ENCODE measurements at regions not wholly inside any gene's neighbourhood (a gene's known extent, or its start where the extent isn't known, plus 50 kb on each side); places are given as distances from the start of the nearest gene placed in this dataset.

GRCh38 chr5:67971971-67972821, 243.4 kb upstream of the PIK3R1 start:
- H3K4me1 ChIP-seq (ENCODE audit: insufficient read depth), result peaks cover 17% of the 10 kb centered on the region
- no peaks in the 10 kb centered on the region for H3K9me2 ChIP-seq (replicated peaks; ENCODE audit: insufficient read depth)
- H2AFZ ChIP-seq, result no peak overlapping the region
- no peak for DNase-seq (ENCODE audit: low spot score)
- no peaks in the 10 kb centered on the region for H3K27me3 ChIP-seq
- no peak overlapping the region for H3K4me2 ChIP-seq
- 69% methylated on average over 4 of the region's 5 CpGs for WGBS (ENCODE audit: low lambda C conversion rate, missing lambda C conversion rate)
- no peaks in the 10 kb centered on the region for H3K79me2 ChIP-seq
- peak overlapping the region; percentile 9 for H3K27ac ChIP-seq
- TF ChIP-seq CTCF (IDR thresholded peaks at IDR 0.05; ENCODE audit: poor library complexity) (no peak), EZH2phosphoT487 (IDR thresholded peaks at IDR 0.05; ENCODE audit: low read depth, severe bottlenecking, unreplicated experiment) (no peak), EZH2 (IDR thresholded peaks at IDR 0.05; ENCODE audit: borderline replicate concordance) (no peak)
- H4K20me1 ChIP-seq (ENCODE audit: insufficient read depth, poor library complexity, severe bottlenecking), result no peaks in the 10 kb centered on the region
- H3K9me3 ChIP-seq (ENCODE audit: low read depth), result no peaks in the 10 kb centered on the region
- no peaks in the 10 kb centered on the region for H3K36me3 ChIP-seq (replicated peaks; ENCODE audit: insufficient read depth, low read depth)
- no peak overlapping the region for H3K4me3 ChIP-seq

DNA sequence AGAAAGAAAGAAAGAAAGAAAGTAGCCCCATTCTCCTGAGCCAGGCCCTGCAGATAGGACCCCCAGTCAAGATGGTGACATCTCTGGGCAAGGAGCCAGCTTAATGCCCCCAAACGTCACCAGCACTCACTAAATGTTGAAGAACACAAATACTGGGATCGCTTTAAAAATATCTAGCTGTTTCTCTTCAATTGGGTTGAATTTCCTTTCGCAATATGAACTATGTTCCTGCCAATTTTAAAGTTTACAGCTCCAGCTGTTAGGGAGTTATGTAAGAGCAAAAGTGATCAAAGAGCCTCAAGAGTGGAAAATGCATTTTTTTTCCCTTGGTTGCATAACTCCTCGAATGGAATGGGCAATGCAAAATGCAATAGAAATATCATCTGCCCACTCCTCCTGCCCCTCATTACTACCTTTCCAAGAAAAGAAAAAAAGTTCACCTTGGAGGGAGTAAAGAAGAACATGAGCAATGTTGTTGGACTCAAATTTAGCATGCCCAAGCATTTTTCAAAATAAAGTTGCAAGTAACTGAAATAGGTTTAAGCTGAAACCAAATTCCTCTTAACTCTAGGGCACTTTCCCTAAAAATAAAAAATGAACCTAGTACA, 244.2 kb upstream of the PIK3R1 start:
- H3K79me2 ChIP-seq, result no peaks in the 10 kb centered on the region
- no peaks in the 10 kb centered on the region for H3K27me3 ChIP-seq
- H3K4me1 ChIP-seq (ENCODE audit: insufficient read depth), result peaks cover 25% of the 10 kb centered on the region
- WGBS (ENCODE audit: low lambda C conversion rate, missing lambda C conversion rate), result 50% methylated on average over 4 of the region's 4 CpGs
- H3K4me2 ChIP-seq, result peak overlapping the region; percentile 41
- no peaks in the 10 kb centered on the region for H4K20me1 ChIP-seq (ENCODE audit: insufficient read depth, poor library complexity, severe bottlenecking)
- TF ChIP-seq EZH2 (IDR thresholded peaks at IDR 0.05; ENCODE audit: borderline replicate concordance) (no peak), CTCF (IDR thresholded peaks at IDR 0.05; ENCODE audit: poor library complexity) (no peak), EZH2phosphoT487 (IDR thresholded peaks at IDR 0.05; ENCODE audit: low read depth, severe bottlenecking, unreplicated experiment) (no peak)
- peak; percentile 42 for DNase-seq (ENCODE audit: low spot score)
- H2AFZ ChIP-seq, result no peak overlapping the region
- no peaks in the 10 kb centered on the region for H3K36me3 ChIP-seq (replicated peaks; ENCODE audit: insufficient read depth, low read depth)
- H3K9me2 ChIP-seq (replicated peaks; ENCODE audit: insufficient read depth), result no peaks in the 10 kb centered on the region
- no peak overlapping the region for H3K4me3 ChIP-seq
- H3K27ac ChIP-seq, result peak overlapping the region; percentile 14
- no peaks in the 10 kb centered on the region for H3K9me3 ChIP-seq (ENCODE audit: low read depth)

GRCh38 chr5:67969631-67970030, 245.9 kb upstream of the PIK3R1 start:
- no peak overlapping the region for H3K4me2 ChIP-seq
- peak; percentile 19 for DNase-seq (ENCODE audit: low spot score)
- H3K36me3 ChIP-seq (replicated peaks; ENCODE audit: insufficient read depth, low read depth), result no peaks in the 10 kb centered on the region
- H3K27ac ChIP-seq, result no peak overlapping the region
- H3K4me1 ChIP-seq (ENCODE audit: insufficient read depth), result peaks cover 38% of the 10 kb centered on the region
- no peaks in the 10 kb centered on the region for H4K20me1 ChIP-seq (ENCODE audit: insufficient read depth, poor library complexity, severe bottlenecking)
- no peak for TF ChIP-seq CTCF (IDR thresholded peaks at IDR 0.05; ENCODE audit: poor library complexity)
- TF ChIP-seq EZH2 (IDR thresholded peaks at IDR 0.05; ENCODE audit: borderline replicate concordance), result no peak
- no peak for TF ChIP-seq EZH2phosphoT487 (IDR thresholded peaks at IDR 0.05; ENCODE audit: low read depth, severe bottlenecking, unreplicated experiment)
- no peaks in the 10 kb centered on the region for H3K79me2 ChIP-seq
- H3K27me3 ChIP-seq, result no peaks in the 10 kb centered on the region
- no peak overlapping the region for H3K4me3 ChIP-seq
- H3K9me2 ChIP-seq (replicated peaks; ENCODE audit: insufficient read depth), result no peaks in the 10 kb centered on the region
- 89% methylated on average over 2 of the region's 2 CpGs for WGBS (ENCODE audit: low lambda C conversion rate, missing lambda C conversion rate)
- H2AFZ ChIP-seq, result no peak overlapping the region
- no peaks in the 10 kb centered on the region for H3K9me3 ChIP-seq (ENCODE audit: low read depth)

Measured in hepatocyte (in vitro differentiated cells).